Thyroid gland (tissue), 4 donors: ENCODE measurements at regions not wholly inside any gene's neighbourhood (a gene's known extent, or its start where the extent isn't known, plus 50 kb on each side); places are given as distances from the start of the nearest gene placed in this dataset.

ENCODE experiments used
- DNase-seq, 2 donors: peaks; one replicate each; pipeline ENCODE4 v3.0.0-alpha.2; 2019
- H3K27ac ChIP-seq, 3 donors: fragments of 200-600 bp; sonication (generic); 1 replicate in 2 of 3; 2 replicates in 1 of 3; pipeline ENCODE4 v1.5.1; 2016 to 2019; ENCODE audit warnings: mild to moderate bottlenecking in 1 of 3, moderate library complexity in 1 of 3
- H3K27me3 ChIP-seq: fragments of 200-600 bp; sonication (generic); one replicate; pipeline ENCODE4 v1.5.1; 2019
- H3K36me3 ChIP-seq, 2 donors: fragments of 200-600 bp; sonication (generic); one replicate each; pipeline ENCODE4 v1.5.1; 2016 to 2019
- H3K4me1 ChIP-seq, 2 donors: fragments of 200-600 bp; sonication (generic); one replicate each; pipeline ENCODE4 v1.5.1; 2017 to 2019
- H3K4me3 ChIP-seq, 3 donors: fragments of 200-600 bp; sonication (generic); replicated peaks in 1 of 3; 1 replicate in 2 of 3; 2 replicates in 1 of 3; pipeline ENCODE4 v1.5.1; 2016; ENCODE audit warnings: mild to moderate bottlenecking in 1 of 3
- H3K9me3 ChIP-seq: fragments of 200-600 bp; sonication (generic); one replicate; pipeline ENCODE4 v1.5.1; 2017
- POLR2A ChIP-seq, 2 donors: fragments of 450-650 bp; IDR thresholded peaks; one replicate each; pipeline ENCODE4 v1.6.1; 2017; ENCODE audit warnings: antibody characterized with exemption in 2 of 2, mild to moderate bottlenecking in 2 of 2, moderate library complexity in 1 of 2
- WGBS, 2 donors: methylation state at CpG; one replicate each; pipeline ENCODE4 v1.1.5; 2017; 5-methylcytosine and 5-hydroxymethylcytosine counted together
- intact Hi-C: fragments of 100-400 bp; cut with DNase I; formaldehyde crosslinking; loops from one replicate; pipeline ENCODE4 v1.15.1; 2023
- TF ChIP-seq, protein P1 (sequence below), 6 experiments: fragments of 200-600 bp in 3 of 6; fragments of 450-650 bp in 3 of 6; sonication (generic) in 3 of 6; IDR thresholded peaks; one replicate each; pipeline ENCODE4 v1.5.1; 2016 to 2019; ENCODE audit warnings: antibody characterized with exemption in 6 of 6, mild to moderate bottlenecking in 2 of 6, inconsistent platforms in 1 of 6, moderate library complexity in 1 of 6

DNA sequence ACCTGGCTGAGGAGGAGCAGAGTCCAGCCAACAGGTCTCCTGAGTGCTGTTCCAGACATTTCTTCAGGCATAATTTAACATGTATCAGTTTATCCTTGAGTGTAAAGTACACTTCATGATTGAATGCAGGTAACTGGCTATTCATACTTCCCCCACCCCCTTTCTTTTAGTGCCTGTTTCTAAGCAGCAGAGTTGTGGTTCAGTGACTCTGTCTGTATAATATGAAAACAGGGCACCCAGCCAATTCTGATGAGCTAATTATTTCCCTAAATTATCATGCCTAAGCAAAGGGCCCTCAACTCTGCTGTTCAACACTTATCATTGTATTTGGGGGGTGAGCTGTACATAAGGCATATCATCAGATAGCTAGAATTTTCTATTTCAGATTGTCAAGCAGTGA lies 51.9 kb upstream of the ZSWIM6 start:
- TF ChIP-seq, protein P1, sequence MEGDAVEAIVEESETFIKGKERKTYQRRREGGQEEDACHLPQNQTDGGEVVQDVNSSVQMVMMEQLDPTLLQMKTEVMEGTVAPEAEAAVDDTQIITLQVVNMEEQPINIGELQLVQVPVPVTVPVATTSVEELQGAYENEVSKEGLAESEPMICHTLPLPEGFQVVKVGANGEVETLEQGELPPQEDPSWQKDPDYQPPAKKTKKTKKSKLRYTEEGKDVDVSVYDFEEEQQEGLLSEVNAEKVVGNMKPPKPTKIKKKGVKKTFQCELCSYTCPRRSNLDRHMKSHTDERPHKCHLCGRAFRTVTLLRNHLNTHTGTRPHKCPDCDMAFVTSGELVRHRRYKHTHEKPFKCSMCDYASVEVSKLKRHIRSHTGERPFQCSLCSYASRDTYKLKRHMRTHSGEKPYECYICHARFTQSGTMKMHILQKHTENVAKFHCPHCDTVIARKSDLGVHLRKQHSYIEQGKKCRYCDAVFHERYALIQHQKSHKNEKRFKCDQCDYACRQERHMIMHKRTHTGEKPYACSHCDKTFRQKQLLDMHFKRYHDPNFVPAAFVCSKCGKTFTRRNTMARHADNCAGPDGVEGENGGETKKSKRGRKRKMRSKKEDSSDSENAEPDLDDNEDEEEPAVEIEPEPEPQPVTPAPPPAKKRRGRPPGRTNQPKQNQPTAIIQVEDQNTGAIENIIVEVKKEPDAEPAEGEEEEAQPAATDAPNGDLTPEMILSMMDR (IDR thresholded peaks at IDR 0.05): no peak
- TF ChIP-seq POLR2A (IDR thresholded peaks at IDR 0.05): no peak
- Histone ChIP-seq H3K36me3 (no peaks in the 10 kb centered on the region), H3K9me3 (no peaks in the 10 kb centered on the region), H3K27ac (peak overlapping the region; percentile 7 to 70 (median 68)), H3K4me1 (peaks cover 22 to 33% of the 10 kb centered on the region in 2 donors), H3K27me3 (no peaks in the 10 kb centered on the region), H3K4me3 (no peak overlapping the region)
- intact Hi-C loops: no loop called here
- peak; percentile 40 to 48 for DNase-seq

DNA sequence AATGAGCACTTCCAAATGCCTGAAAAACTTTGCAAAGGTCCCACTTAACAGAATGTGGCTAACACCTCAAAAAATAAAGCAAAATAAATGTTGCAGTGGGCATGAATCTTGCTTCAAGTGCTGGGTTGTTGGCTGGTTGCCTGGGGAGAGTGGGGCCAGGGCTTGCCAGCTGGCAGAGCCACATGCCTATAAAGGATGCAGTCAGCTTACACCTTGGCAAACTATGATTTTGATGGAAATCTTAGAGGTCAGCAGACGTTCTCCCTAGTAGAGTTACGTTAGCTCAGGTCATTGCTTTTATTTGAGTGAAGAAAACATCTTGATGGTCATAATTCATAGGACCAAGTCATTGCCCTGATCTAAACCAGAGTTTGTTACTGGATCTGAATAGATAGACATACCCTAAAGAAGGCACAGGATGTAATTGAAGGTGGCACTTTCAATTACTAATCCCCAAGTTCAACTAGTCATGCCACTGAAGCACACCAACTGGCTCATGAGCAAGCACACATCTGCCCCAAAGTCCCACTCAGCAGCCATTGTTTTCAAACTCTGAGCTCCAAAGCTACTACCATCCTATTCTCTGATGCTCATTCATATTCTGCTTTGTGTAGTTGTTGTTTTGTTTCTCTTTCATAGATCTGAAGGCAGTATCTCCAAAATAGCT lies 51.2 kb upstream of the ZSWIM6 start:
- peak; percentile 89 to 93 for DNase-seq
- WGBS, 2 donors: 13 to 14% methylated on average over 2 of the region's 2 CpGs
- no peaks in the 10 kb centered on the region for H3K36me3 ChIP-seq
- no peaks in the 10 kb centered on the region for H3K27me3 ChIP-seq
- TF ChIP-seq, protein P1 (IDR thresholded peaks at IDR 0.05): no peak
- TF ChIP-seq POLR2A (IDR thresholded peaks at IDR 0.05): no peak
- peaks cover 22 to 26% of the 10 kb centered on the region in 2 donors for H3K4me1 ChIP-seq
- intact Hi-C loops: no loop called here
- peak overlapping the region in 2 of 3 donors; percentile 68 to 70 for H3K27ac ChIP-seq
- H3K9me3 ChIP-seq: no peaks in the 10 kb centered on the region
- no peak overlapping the region for H3K4me3 ChIP-seq

DNA sequence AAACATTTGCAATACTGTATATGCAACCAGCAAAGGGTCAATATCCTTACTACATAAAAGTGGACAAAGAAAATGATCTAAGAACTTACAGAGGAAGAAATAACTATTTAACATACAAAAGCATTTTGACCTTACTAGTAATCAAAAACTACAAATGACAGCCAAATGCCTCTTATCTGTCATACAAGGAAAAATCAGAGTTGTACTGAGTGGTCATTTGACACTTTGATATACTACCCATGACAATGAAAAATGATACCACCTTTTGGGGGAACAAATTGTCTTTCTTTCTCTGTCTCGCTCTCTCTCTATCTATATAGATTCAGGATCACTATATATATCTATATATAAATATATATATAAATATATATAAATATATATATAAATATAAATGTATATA lies 50.4 kb upstream of the ZSWIM6 start:
- no peak for DNase-seq
- peaks cover 22 to 25% of the 10 kb centered on the region in 2 donors for H3K4me1 ChIP-seq
- no peaks in the 10 kb centered on the region for H3K27me3 ChIP-seq
- TF ChIP-seq POLR2A (IDR thresholded peaks at IDR 0.05): no peak
- TF ChIP-seq, protein P1 (IDR thresholded peaks at IDR 0.05): no peak
- no peak overlapping the region for H3K27ac ChIP-seq
- no peaks in the 10 kb centered on the region for H3K9me3 ChIP-seq
- intact Hi-C loops: no loop called here
- WGBS, 2 donors: 93 to 95% methylated on average over 1 of the region's 1 CpG
- H3K4me3 ChIP-seq: no peak overlapping the region
- H3K36me3 ChIP-seq: no peaks in the 10 kb centered on the region
